Ovary (tissue), 7 donors: ENCODE measurements at regions not wholly inside any gene's neighbourhood (a gene's known extent, or its start where the extent isn't known, plus 50 kb on each side); places are given as distances from the start of the nearest gene placed in this dataset.
"Not testable (repeated sequence)": the region's sequence is repeated elsewhere in the genome, so short reads cannot be mapped to it uniquely, and the experiment has no call there.

Experiments used
- DNase-seq, 5 donors: peaks; one replicate each; pipeline ENCODE4 v3.0.0-alpha.2; 2019 to 2020
- H3K27ac ChIP-seq, 2 donors: fragments of 200-600 bp; one replicate each; pipeline versions ENCODE4 v1.5.1 to v1.8.0; 2019 to 2022
- H3K27me3 ChIP-seq: fragments of 200-600 bp; one replicate; pipeline ENCODE4 v1.8.0; 2022
- H3K36me3 ChIP-seq: fragments of 200-600 bp; sonication (generic); one replicate; pipeline ENCODE4 v1.5.1; 2019
- H3K4me1 ChIP-seq: one replicate; pipeline ENCODE4 v1.8.1; 2013; ENCODE audit warnings: mild to moderate bottlenecking, moderate library complexity; ENCODE audit not compliant: insufficient read depth
- H3K4me3 ChIP-seq: fragments of 200-600 bp; sonication (generic); one replicate; pipeline ENCODE4 v1.5.1; 2017
- H3K9me3 ChIP-seq, 2 donors: fragments of 200-600 bp in 1 of 2; sonication (generic) in 1 of 2; one replicate each; pipeline versions ENCODE4 v1.5.1 to v1.8.1; 2013 to 2019; ENCODE audit warnings: mild to moderate bottlenecking in 1 of 2, moderate library complexity in 1 of 2
- EP300 ChIP-seq: sonication (generic); formaldehyde crosslinking; IDR thresholded peaks from one replicate; pipeline ENCODE4 v1.6.1; 2017; ENCODE audit warnings: antibody characterized with exemption
- POLR2A ChIP-seq: fragments of 450-650 bp; IDR thresholded peaks from one replicate; pipeline ENCODE4 v1.6.1; 2017; ENCODE audit warnings: antibody characterized with exemption, mild to moderate bottlenecking, moderate library complexity
- WGBS, 3 donors: extraction: QIAGEN DNeasy Blood & Tissue Kit in 1 of 3; methylation state at CpG; one replicate each; pipeline versions ENCODE4 v1.1.5 to v1.1.7; 2013 to 2017; 5-methylcytosine and 5-hydroxymethylcytosine counted together
- intact Hi-C, 4 donors: fragments of 100-400 bp; cut with DNase I; formaldehyde crosslinking; loops; one replicate each; pipeline versions ENCODE4 v1.11.0 to v1.15.1; 2022 to 2023
- TF ChIP-seq, protein P1 (sequence below), 3 donors: fragments of 450-650 bp in 2 of 3; fragments of 200-600 bp in 1 of 3; IDR thresholded peaks; one replicate each; pipeline versions ENCODE4 v1.5.1 to v1.8.0; 2016 to 2022; ENCODE audit warnings: antibody characterized with exemption in 3 of 3, mild to moderate bottlenecking in 1 of 3
- donor health status: DM: no; HTN: no; CAD: no; lungs with moderate emphysema.
- donor health status: DM: no; HTN: no; CAD: no.
- donor health status: Bipolar disorder and iron deficiency.
- donor health status: DM: no; HTN: no; CAD: no.
- donor health status: DM: yes; HTN: yes; CAD: no.

DNA sequence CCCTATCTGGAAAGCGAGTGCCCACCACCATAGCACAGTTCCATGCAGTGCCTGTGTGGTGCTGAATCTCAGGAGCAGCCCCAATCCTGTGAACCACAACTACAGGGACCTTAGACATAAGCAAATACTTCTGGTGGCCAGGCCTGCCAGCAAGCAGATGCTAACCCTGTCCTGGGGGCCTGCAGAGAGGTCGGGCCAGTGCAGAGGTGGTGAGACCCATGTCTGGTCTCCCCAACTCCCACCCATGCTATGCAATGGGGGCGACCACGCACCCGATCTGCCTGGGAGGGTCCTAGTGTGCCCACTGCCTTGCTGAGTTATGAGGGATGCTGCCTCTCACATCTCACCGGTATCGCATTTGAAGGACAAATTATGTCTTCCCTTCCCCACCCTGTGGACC is 151.6 kb upstream of the ZNF337 start:
- no peak overlapping the region for H3K27ac ChIP-seq
- H3K4me1 ChIP-seq: no peaks in the 10 kb centered on the region
- intact Hi-C loops: no loop called here
- no peaks in the 10 kb centered on the region for H3K27me3 ChIP-seq
- TF ChIP-seq EP300 (no peak), POLR2A (no peak)
- TF ChIP-seq, protein P1, sequence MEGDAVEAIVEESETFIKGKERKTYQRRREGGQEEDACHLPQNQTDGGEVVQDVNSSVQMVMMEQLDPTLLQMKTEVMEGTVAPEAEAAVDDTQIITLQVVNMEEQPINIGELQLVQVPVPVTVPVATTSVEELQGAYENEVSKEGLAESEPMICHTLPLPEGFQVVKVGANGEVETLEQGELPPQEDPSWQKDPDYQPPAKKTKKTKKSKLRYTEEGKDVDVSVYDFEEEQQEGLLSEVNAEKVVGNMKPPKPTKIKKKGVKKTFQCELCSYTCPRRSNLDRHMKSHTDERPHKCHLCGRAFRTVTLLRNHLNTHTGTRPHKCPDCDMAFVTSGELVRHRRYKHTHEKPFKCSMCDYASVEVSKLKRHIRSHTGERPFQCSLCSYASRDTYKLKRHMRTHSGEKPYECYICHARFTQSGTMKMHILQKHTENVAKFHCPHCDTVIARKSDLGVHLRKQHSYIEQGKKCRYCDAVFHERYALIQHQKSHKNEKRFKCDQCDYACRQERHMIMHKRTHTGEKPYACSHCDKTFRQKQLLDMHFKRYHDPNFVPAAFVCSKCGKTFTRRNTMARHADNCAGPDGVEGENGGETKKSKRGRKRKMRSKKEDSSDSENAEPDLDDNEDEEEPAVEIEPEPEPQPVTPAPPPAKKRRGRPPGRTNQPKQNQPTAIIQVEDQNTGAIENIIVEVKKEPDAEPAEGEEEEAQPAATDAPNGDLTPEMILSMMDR (IDR thresholded peaks at IDR 0.05): no peak
- H3K9me3 ChIP-seq: no peaks in the 10 kb centered on the region
- peak in 3 of 5 donors; percentile 10 to 24 (median 10) for DNase-seq
- no peaks in the 10 kb centered on the region for H3K36me3 ChIP-seq
- no peak overlapping the region for H3K4me3 ChIP-seq
- 94 to 98% (median 97%) methylated on average over 7 of the region's 7 CpGs for WGBS, 3 donors

DNA sequence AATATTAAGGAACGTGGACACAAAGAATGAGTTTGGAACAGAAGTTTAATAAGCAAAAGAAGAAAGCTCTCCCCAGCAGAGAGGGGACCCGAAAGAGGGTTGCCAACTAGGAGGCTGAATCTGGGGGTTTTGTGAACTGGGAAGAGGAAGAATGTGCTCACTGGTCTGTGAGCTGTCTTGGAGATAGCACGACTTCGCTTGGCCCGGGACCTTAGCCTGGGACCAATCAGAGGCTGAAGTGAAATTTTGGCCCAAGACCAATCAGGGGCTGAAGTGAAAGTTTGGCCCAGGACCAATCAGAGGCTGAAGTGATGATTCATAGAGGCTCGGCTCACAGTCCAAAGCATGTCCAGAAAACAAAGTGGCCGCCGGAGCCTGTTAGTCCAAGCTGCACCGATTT is 148.0 kb upstream of the ZNF337 start:
- DNase-seq, intact Hi-C loops, H3K27ac ChIP-seq, H3K4me1 ChIP-seq, H3K36me3 ChIP-seq, H3K27me3 ChIP-seq, H3K4me3 ChIP-seq, H3K9me3 ChIP-seq: not testable (repeated sequence)
- 0% methylated on average over 1 of the region's 9 CpGs; no CpG with 5 or more reads in 2 of the 3 donors for WGBS, 3 donors

DNA sequence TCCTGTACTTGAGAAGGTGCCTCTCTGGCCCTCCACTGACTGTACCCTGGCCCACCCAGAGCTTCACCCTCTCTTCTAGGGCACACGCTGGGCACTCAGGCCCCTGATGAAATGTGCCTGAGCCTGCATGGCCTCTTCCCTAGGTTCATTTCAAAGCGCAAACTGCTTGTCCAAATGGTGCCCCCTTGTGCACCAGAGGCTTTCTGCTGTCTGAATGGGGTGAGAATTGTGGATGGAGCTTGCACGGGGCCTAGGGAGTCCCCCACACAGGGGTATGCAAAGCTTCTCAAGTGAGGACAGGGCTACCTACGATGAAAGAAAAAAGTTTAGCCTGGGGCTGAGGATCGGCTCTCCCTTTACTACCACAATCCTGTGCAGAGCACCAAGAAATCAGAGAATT is 116.9 kb upstream of the ZNF337 start:
- H3K9me3 ChIP-seq, H3K27ac ChIP-seq, H3K4me1 ChIP-seq, H3K4me3 ChIP-seq, intact Hi-C loops, DNase-seq, H3K27me3 ChIP-seq, H3K36me3 ChIP-seq: not testable (repeated sequence)
- WGBS, 3 donors: no CpG with 5 or more reads among the region's 5 CpGs

DNA sequence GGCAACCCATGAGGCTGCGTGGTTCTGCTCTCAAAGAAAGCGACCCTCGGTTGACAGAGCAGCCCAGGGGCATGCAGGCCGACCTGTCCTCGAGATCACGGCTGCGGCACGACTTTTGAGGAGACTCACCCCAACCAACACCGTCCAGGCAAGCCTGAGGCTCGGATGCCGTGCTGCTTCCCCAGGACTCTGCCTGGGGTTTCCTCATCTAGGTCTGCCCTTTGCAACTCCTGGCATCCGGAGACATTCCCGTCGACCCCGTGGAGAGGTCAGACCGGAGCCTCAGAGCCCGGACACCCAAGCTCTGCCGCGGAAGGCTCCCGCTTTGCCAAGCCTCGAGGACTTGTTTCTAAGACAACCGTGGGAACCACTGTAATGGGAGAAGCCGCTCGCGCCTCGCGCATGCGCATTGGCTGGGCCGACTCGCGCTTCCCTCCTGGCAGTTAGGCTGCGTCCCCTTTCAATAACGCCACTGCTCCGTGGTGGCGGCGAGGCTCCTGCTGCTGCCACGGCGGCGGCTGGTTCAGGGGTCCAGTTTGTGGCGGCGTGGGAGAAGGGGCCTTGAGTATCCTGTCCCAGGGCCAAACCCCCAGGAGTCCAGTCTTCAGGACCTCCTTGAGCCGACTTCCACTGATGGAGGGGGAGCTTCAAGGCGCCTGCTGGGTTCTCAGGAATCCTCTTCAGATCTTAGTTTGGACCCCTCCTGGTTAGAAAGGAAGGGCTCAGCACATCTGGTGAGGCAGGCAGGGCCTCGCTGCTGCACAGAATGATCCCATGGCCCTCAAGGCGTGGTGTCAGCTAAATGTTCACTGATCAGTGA is 101.7 kb upstream of the ZNF337 start:
- DNase-seq, H3K27ac ChIP-seq, H3K27me3 ChIP-seq, H3K4me3 ChIP-seq, H3K4me1 ChIP-seq, intact Hi-C loops, H3K36me3 ChIP-seq, H3K9me3 ChIP-seq: not testable (repeated sequence)
- no CpG with 5 or more reads among the region's 45 CpGs for WGBS, 3 donors

DNA sequence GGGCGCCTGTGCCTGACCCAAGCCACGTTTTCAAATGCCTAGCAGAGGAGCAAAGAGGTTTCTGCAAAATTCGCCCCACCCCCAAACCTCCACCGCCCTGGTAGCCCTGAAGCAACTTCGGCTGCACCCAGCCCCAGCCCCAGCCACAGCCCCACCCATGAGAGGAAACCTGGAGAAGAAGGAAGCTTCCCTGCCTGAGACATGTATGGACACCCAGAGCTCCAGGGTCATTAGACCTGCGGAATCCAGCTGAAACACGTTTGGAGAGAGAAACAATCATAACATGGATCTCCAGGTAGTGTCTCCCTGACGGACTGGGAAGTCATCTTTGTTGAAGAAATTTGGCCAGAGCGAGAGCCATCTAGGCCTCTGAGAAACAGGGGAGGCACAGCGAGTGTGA is 100.4 kb upstream of the ZNF337 start:
- H3K36me3 ChIP-seq, intact Hi-C loops, H3K27ac ChIP-seq, H3K4me3 ChIP-seq, DNase-seq, H3K27me3 ChIP-seq, H3K9me3 ChIP-seq, H3K4me1 ChIP-seq: not testable (repeated sequence)
- no CpG with 5 or more reads among the region's 10 CpGs for WGBS, 3 donors

DNA sequence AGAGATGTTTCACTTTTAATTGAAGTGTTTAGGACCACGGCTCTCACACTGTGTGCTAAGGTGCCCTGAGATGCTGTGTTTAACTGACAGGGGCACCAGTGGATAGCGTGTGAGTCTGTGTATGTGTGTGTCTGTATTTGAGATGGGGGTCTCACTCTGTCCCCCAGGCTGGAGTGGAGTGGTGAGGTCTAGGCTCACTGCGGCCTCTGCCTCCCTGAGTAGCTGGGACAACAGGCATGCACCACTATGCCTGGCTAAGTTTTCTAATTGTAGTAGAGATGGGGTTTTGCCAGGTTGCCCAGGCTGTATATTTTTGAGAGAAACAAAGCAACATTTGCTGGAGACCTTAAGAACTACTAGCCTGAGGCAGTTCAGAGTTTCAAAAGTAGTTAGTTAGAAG is 80.6 kb upstream of the ZNF337 start:
- WGBS, 3 donors: 67 to 88% (median 82%) methylated on average over 3 of the region's 3 CpGs
- H3K27ac ChIP-seq, intact Hi-C loops, H3K4me1 ChIP-seq, H3K36me3 ChIP-seq, H3K27me3 ChIP-seq, H3K9me3 ChIP-seq, DNase-seq, H3K4me3 ChIP-seq: not testable (repeated sequence)

DNA sequence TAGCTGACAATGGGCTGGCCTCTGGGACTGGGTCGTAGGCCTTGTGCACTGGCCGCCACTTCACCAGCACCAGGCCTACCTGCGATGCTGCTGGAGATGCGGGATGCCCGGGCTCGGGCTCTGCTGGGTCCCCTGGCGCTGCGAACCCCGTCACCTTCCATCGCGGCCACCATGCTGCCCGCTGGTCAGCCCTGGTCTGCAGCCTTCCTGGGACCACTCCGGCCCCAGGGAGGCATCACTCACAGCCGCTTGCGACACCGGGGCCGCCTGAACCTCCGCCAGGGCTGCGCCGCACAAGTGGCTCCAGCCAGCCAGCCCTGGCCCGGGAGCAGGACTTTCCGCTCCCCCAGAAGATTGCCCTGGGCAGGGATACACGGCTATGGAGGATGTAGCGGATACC is 78.1 kb upstream of the ZNF337 start:
- H3K36me3 ChIP-seq, H3K27me3 ChIP-seq, H3K4me1 ChIP-seq, H3K27ac ChIP-seq, H3K4me3 ChIP-seq, DNase-seq, H3K9me3 ChIP-seq, intact Hi-C loops: not testable (repeated sequence)
- WGBS, 3 donors: 89 to 93% (median 90%) methylated on average over 23 to 24 of the region's 24 CpGs

DNA sequence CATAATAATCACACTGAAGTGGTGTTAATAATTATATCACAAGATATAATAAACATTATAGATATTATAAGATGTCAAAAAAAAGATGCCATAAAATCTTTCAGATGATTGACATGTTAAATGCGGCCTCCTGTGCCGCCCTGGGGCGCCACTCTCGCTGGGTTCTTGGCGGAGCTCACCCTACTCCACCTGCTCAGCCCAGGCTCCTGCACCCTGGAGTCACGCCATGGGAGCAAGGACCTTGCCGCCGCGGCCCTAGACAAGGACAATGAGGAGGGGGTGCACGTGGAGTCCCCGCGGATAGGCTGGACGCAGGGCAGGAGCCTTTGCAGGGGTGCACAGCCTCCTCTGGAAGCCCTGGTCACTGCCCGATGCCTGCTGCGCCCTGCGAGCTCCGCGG is 77.5 kb upstream of the ZNF337 start:
- H3K27me3 ChIP-seq, H3K9me3 ChIP-seq, intact Hi-C loops, H3K4me1 ChIP-seq, H3K27ac ChIP-seq, DNase-seq, H3K4me3 ChIP-seq, H3K36me3 ChIP-seq: not testable (repeated sequence)
- WGBS, 3 donors: 93 to 95% (median 95%) methylated on average over 13 of the region's 18 CpGs

DNA sequence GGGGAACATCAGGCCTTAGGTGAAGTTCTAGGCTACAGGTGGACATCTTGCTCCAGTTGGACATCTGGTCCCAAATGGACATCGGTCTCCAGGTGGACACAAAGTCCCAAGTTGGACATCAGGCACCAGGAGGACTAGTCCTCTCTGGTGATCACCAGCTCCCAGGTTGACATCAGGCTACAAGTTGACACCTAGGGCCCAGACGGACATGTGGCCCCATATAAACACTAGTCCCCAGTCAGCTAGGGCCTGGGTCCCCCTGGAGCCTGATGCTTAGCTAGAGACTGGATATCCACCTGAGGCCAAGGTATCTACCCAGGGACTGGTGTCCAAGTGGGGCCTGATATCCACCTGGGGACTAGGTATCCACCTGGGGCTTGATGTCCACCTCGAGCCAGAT is 75.8 kb upstream of the ZNF337 start:
- H3K27me3 ChIP-seq, H3K9me3 ChIP-seq, intact Hi-C loops, DNase-seq, H3K27ac ChIP-seq, H3K4me1 ChIP-seq, H3K36me3 ChIP-seq, H3K4me3 ChIP-seq: not testable (repeated sequence)
- 90 to 96% (median 92%) methylated on average over 3 of the region's 3 CpGs for whole genome bisulfite sequencing, 3 donors

DNA sequence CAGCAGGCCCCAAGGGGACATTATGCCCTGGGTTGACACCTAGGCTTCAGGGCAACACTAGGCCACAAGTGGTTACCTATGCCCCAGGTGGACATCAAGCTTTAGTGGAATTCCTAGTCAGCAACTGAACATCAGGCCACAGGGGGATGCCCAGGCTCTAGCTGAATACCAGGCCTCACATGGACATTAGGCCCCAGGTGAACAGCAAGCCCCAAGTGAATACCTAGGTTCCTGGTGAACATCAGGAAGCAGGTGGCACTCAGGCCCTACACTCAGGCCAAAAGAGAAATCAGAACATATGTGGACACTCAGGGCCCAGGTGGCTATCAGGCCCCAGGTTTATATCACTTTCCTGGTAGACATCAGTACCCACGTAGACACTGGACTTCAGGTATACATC is 75.2 kb upstream of the ZNF337 start:
- DNase-seq, H3K27ac ChIP-seq, H3K4me3 ChIP-seq, H3K4me1 ChIP-seq, H3K36me3 ChIP-seq, H3K9me3 ChIP-seq, H3K27me3 ChIP-seq, intact Hi-C loops: not testable (repeated sequence)
- no CpG with 5 or more reads among the region's 1 CpG for WGBS, 3 donors
